ENCODE measurements at regions not wholly inside any gene's neighbourhood (a gene's known extent, or its start where the extent isn't known, plus 50 kb on each side); places are given as distances from the start of the nearest gene placed in this dataset.
"Not testable (repeated sequence)": the region's sequence is repeated elsewhere in the genome, so short reads cannot be mapped to it uniquely, and the experiment has no call there.

- not testable (repeated sequence) for H3K79me2 ChIP-seq (ENCODE audit: insufficient read depth, low read length); H3K4me1 Mint-ChIP-seq (ENCODE audit: low read depth, unreplicated experiment); H4K20me1 ChIP-seq (ENCODE audit: insufficient read depth, low read length); H3K9me3 ChIP-seq (ENCODE audit: insufficient read depth, low read depth, low read length); H2AFZ ChIP-seq (ENCODE audit: low read depth, low read length); H3K27ac Mint-ChIP-seq (ENCODE audit: unreplicated experiment); H3K36me3 ChIP-seq (ENCODE audit: insufficient read depth, low read length); H3K4me3 ChIP-seq (ENCODE audit: insufficient read depth, low read depth, low read length); H3K27me3 ChIP-seq (ENCODE audit: insufficient read depth, low read length); H3K4me2 ChIP-seq (ENCODE audit: low read length); DNase-seq (ENCODE audit: low read depth); H3K4me3 Mint-ChIP-seq (ENCODE audit: unreplicated experiment); H3K9ac ChIP-seq (ENCODE audit: low read length); H3K36me3 Mint-ChIP-seq (ENCODE audit: low read depth, unreplicated experiment); H3K27me3 Mint-ChIP-seq (ENCODE audit: low read depth, unreplicated experiment); FAIRE-seq; H3K9me3 Mint-ChIP-seq (ENCODE audit: unreplicated experiment); H3K27ac ChIP-seq (ENCODE audit: low read depth, low read length); H3K4me1 ChIP-seq (ENCODE audit: insufficient read depth, low read length)
These were observed 144.9 kb upstream of the APOOL start for GRCh38 chrX:84858771-84859170.

DNA sequence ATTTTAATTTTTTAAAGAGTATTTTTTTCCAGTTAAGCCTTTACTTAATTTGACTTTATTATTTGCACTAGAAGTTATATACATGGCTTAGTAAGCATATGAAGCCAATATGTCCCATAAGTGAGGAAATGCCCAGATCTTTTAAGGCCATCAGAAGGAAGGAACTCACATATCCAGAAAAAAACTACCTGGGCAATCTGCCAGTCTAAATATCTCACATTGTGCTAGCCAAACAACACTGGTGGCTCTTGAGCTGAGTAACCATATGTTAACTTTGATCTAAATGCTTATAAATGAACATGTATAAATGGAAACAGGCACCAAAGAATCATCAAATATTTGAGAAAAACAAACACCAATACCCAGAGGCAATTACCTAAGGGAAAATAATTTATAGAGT lies 138.6 kb upstream of the APOOL start:
- H3K36me3 Mint-ChIP-seq (ENCODE audit: low read depth, unreplicated experiment), result no peaks in the 10 kb centered on the region
- Histone ChIP-seq H3K4me2 (ENCODE audit: low read length) (no peak overlapping the region), H4K20me1 (ENCODE audit: insufficient read depth, low read length) (no peaks in the 10 kb centered on the region), H3K4me1 (ENCODE audit: insufficient read depth, low read length) (no peaks in the 10 kb centered on the region), H3K79me2 (ENCODE audit: insufficient read depth, low read length) (no peaks in the 10 kb centered on the region), H3K9ac (ENCODE audit: low read length) (no peak overlapping the region), H3K27me3 (ENCODE audit: insufficient read depth, low read length) (no peaks in the 10 kb centered on the region), H3K9me3 (ENCODE audit: insufficient read depth, low read depth, low read length) (no peaks in the 10 kb centered on the region), H3K36me3 (ENCODE audit: insufficient read depth, low read length) (no peaks in the 10 kb centered on the region), H2AFZ (ENCODE audit: low read depth, low read length) (no peak overlapping the region), H3K4me3 (ENCODE audit: insufficient read depth, low read depth, low read length) (no peak overlapping the region), H3K27ac (ENCODE audit: low read depth, low read length) (no peak overlapping the region)
- H3K9me3 Mint-ChIP-seq (ENCODE audit: unreplicated experiment), result no peaks in the 10 kb centered on the region
- H3K27me3 Mint-ChIP-seq (ENCODE audit: low read depth, unreplicated experiment), result no peaks in the 10 kb centered on the region
- no peak overlapping the region for H3K4me3 Mint-ChIP-seq (ENCODE audit: unreplicated experiment)
- TF ChIP-seq, protein P1, sequence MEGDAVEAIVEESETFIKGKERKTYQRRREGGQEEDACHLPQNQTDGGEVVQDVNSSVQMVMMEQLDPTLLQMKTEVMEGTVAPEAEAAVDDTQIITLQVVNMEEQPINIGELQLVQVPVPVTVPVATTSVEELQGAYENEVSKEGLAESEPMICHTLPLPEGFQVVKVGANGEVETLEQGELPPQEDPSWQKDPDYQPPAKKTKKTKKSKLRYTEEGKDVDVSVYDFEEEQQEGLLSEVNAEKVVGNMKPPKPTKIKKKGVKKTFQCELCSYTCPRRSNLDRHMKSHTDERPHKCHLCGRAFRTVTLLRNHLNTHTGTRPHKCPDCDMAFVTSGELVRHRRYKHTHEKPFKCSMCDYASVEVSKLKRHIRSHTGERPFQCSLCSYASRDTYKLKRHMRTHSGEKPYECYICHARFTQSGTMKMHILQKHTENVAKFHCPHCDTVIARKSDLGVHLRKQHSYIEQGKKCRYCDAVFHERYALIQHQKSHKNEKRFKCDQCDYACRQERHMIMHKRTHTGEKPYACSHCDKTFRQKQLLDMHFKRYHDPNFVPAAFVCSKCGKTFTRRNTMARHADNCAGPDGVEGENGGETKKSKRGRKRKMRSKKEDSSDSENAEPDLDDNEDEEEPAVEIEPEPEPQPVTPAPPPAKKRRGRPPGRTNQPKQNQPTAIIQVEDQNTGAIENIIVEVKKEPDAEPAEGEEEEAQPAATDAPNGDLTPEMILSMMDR (IDR thresholded peaks at IDR 0.05; ENCODE audit: insufficient read depth, low read depth, low read length), result no peak
- no peak for TF ChIP-seq EZH2 (IDR thresholded peaks at IDR 0.05; ENCODE audit: insufficient read depth, low read length)
- H3K27ac Mint-ChIP-seq (ENCODE audit: unreplicated experiment), result peak overlapping the region; percentile 12
- no peaks in the 10 kb centered on the region for H3K4me1 Mint-ChIP-seq (ENCODE audit: low read depth, unreplicated experiment)
- DNase-seq (ENCODE audit: low read depth), result no peak
- FAIRE-seq, result no peak

GRCh38 chrX:84870281-84870680 lies 133.4 kb upstream of the APOOL start:
- not testable (repeated sequence) for H3K79me2 ChIP-seq (ENCODE audit: insufficient read depth, low read length); H3K36me3 ChIP-seq (ENCODE audit: insufficient read depth, low read length); H3K4me3 ChIP-seq (ENCODE audit: insufficient read depth, low read depth, low read length); H3K27me3 Mint-ChIP-seq (ENCODE audit: low read depth, unreplicated experiment); FAIRE-seq; H3K4me1 Mint-ChIP-seq (ENCODE audit: low read depth, unreplicated experiment); H4K20me1 ChIP-seq (ENCODE audit: insufficient read depth, low read length); H3K9ac ChIP-seq (ENCODE audit: low read length); H3K4me2 ChIP-seq (ENCODE audit: low read length); H3K36me3 Mint-ChIP-seq (ENCODE audit: low read depth, unreplicated experiment); H3K9me3 Mint-ChIP-seq (ENCODE audit: unreplicated experiment); H2AFZ ChIP-seq (ENCODE audit: low read depth, low read length); H3K27me3 ChIP-seq (ENCODE audit: insufficient read depth, low read length); H3K27ac Mint-ChIP-seq (ENCODE audit: unreplicated experiment); H3K4me3 Mint-ChIP-seq (ENCODE audit: unreplicated experiment); H3K27ac ChIP-seq (ENCODE audit: low read depth, low read length); H3K9me3 ChIP-seq (ENCODE audit: insufficient read depth, low read depth, low read length); H3K4me1 ChIP-seq (ENCODE audit: insufficient read depth, low read length); DNase-seq (ENCODE audit: low read depth)

DNA sequence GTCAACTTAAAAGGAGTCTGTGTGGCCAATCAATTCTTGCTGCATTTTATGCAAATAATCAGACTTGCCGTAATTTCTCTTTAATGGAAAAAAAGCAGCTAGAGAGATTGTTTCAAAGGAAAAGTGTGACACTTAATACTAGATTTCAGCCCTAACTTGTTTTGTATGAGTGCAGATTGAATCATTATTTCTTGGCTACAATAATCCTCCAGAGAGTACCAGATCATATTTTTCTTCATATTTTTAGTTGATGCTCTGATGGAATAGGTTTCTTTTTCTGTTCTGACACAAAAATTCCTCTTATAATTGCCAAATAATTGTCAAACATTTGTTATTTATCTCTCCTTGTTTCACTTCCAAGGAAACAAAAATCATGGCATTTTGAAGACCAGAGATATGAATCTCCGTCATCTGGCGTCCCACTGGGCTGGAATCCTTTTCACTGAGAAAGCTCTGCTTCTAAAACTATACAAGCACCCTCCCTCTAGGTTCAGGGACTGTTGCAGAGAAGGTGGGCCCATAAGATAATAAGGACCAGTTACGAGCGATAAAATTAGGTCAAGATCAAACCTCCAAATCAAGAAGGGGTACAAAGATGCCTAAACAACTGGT lies 131.4 kb upstream of the APOOL start:
- FAIRE-seq, result not testable (repeated sequence)

More for the DNA sequence above, 131.4 kb upstream of the APOOL start:
- not testable (repeated sequence) for H3K9me3 ChIP-seq (ENCODE audit: insufficient read depth, low read depth, low read length); H3K4me1 ChIP-seq (ENCODE audit: insufficient read depth, low read length); H3K9ac ChIP-seq (ENCODE audit: low read length); H3K27ac Mint-ChIP-seq (ENCODE audit: unreplicated experiment); H3K27me3 ChIP-seq (ENCODE audit: insufficient read depth, low read length); H3K4me3 ChIP-seq (ENCODE audit: insufficient read depth, low read depth, low read length); H2AFZ ChIP-seq (ENCODE audit: low read depth, low read length); H3K4me3 Mint-ChIP-seq (ENCODE audit: unreplicated experiment); H3K4me1 Mint-ChIP-seq (ENCODE audit: low read depth, unreplicated experiment); H3K36me3 ChIP-seq (ENCODE audit: insufficient read depth, low read length); H3K27me3 Mint-ChIP-seq (ENCODE audit: low read depth, unreplicated experiment); H3K4me2 ChIP-seq (ENCODE audit: low read length); H3K79me2 ChIP-seq (ENCODE audit: insufficient read depth, low read length); DNase-seq (ENCODE audit: low read depth); H4K20me1 ChIP-seq (ENCODE audit: insufficient read depth, low read length); H3K9me3 Mint-ChIP-seq (ENCODE audit: unreplicated experiment); H3K36me3 Mint-ChIP-seq (ENCODE audit: low read depth, unreplicated experiment); H3K27ac ChIP-seq (ENCODE audit: low read depth, low read length)

Measured in astrocyte (in vitro differentiated cells and primary cell).